ES-I3 (cell line): ENCODE measurements at regions not wholly inside any gene's neighbourhood (a gene's known extent, or its start where the extent isn't known, plus 50 kb on each side); places are given as distances from the start of the nearest gene placed in this dataset.

Experiments used
- H3K36me3 ChIP-seq: 2 replicates; pipeline ENCODE4 v1.6.1; 2013; ENCODE audit warnings: mild to moderate bottlenecking, low read length, control low read depth, moderate library complexity; ENCODE audit not compliant: insufficient read depth
- H3K4me1 ChIP-seq: 2 replicates; pipeline ENCODE4 v1.6.1; 2013; ENCODE audit warnings: mild to moderate bottlenecking, control low read depth, low read length; ENCODE audit not compliant: insufficient read depth
- H3K9ac ChIP-seq: 2 replicates; pipeline ENCODE4 v1.6.1; 2013; ENCODE audit warnings: low read depth, mild to moderate bottlenecking, low read length, moderate library complexity
- H3K9me3 ChIP-seq: 2 replicates; pipeline ENCODE4 v1.6.1; 2013; ENCODE audit warnings: mild to moderate bottlenecking, low read length, moderate library complexity; ENCODE audit not compliant: control insufficient read depth, insufficient read depth

DNA sequence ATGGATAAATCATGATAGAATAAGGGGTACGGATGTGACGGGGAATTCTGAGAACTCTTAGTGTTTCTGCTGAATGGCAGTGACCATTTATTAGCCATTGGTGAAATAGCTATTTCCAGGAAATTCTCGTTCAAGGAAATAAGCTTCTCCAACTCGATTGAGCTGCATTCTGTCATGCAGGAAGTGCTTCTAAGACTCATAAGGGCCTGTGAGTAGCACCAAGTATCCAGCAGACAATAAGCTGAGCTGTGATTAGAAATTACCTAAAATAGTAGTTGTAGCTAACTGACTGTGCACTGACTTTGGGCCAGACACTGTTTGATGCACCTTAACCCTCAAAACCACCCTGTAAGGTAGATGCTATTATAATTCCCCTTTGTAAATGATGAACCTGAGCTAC lies 107.8 kb upstream of the IRX5 start:
- Histone ChIP-seq H3K36me3 (no peaks in the 10 kb centered on the region), H3K9me3 (no peaks in the 10 kb centered on the region), H3K4me1 (peaks cover 3% of the 10 kb centered on the region; the same call in 1 of the 2 replicates), H3K9ac (no peak overlapping the region)

- peaks cover 7% of the 10 kb centered on the region; the same call in 1 of the 2 replicates for H3K4me1 ChIP-seq
- no peak overlapping the region for H3K9ac ChIP-seq
- H3K9me3 ChIP-seq = no peaks in the 10 kb centered on the region
- no peaks in the 10 kb centered on the region for H3K36me3 ChIP-seq
Observed at GRCh38 chr16:54822492-54822891, 108.2 kb upstream of the IRX5 start.

- H3K4me1 ChIP-seq = peaks cover 8% of the 10 kb centered on the region; the same call in 1 of the 2 replicates
- H3K9ac ChIP-seq = no peak overlapping the region
- H3K36me3 ChIP-seq = no peaks in the 10 kb centered on the region
- H3K9me3 ChIP-seq = no peaks in the 10 kb centered on the region
Observed at GRCh38 chr16:54821731-54822130, 108.9 kb upstream of the IRX5 start.

GRCh38 chr16:54817940-54818574 lies 112.6 kb upstream of the IRX5 start:
- Histone ChIP-seq H3K36me3 (no peaks in the 10 kb centered on the region), H3K9me3 (no peaks in the 10 kb centered on the region), H3K4me1 (peaks cover 8% of the 10 kb centered on the region; the same call in 1 of the 2 replicates), H3K9ac (no peak overlapping the region)

DNA sequence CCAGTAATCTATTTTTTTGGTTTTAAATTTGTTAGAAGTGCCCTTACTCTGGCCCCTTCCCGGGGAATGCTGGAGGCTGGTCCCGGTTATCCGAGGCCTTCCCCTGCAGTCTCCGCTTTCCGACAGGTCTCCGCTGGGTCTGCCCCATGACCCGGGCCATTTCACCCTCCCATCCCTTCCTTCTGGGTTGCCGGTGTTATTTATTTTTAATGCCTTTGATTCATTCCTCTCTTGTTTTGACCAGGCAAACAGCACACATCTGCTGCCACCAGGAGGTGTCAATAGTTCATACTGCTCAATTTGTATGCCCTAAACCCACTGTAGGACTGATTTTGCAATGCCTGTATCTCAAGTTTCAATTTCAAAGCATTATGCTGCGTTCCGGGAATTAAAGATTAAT lies 113.2 kb upstream of the IRX5 start:
- H3K9me3 ChIP-seq = no peaks in the 10 kb centered on the region
- no peak overlapping the region for H3K9ac ChIP-seq
- no peaks in the 10 kb centered on the region for H3K36me3 ChIP-seq
- peaks cover 8% of the 10 kb centered on the region; the same call in 1 of the 2 replicates for H3K4me1 ChIP-seq

- H3K36me3 ChIP-seq = no peaks in the 10 kb centered on the region
- no peak overlapping the region for H3K9ac ChIP-seq
- H3K4me1 ChIP-seq = peaks cover 8% of the 10 kb centered on the region; the same call in 1 of the 2 replicates
- no peaks in the 10 kb centered on the region for H3K9me3 ChIP-seq
Observed at GRCh38 chr16:54816471-54816870, 114.2 kb upstream of the IRX5 start.

GRCh38 chr16:54815177-54815576 lies 115.5 kb upstream of the IRX5 start:
- Histone ChIP-seq H3K4me1 (peaks cover 8% of the 10 kb centered on the region; the same call in 1 of the 2 replicates), H3K36me3 (no peaks in the 10 kb centered on the region), H3K9me3 (no peaks in the 10 kb centered on the region), H3K9ac (no peak overlapping the region)

DNA sequence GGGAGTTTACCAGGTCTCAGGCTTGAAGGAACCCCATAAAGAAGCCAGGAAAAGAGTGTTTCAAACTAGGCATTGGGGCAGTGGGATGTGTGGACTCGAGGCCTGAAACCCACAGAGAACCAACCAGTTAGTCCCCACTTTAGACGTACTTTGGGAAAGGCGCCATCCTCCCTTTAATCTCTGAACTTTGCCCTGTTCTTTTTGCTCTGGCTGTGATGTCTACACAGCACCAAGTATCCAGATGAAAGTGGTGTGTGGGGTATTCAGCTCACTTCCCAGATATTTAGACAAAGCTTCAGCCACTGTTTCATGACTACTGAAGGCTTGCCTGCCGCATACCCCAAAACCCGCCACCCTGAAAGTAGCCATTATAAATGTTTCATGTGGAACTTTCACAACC lies 116.9 kb upstream of the IRX5 start:
- no peak overlapping the region for H3K9ac ChIP-seq
- H3K9me3 ChIP-seq = no peaks in the 10 kb centered on the region
- peaks cover 8% of the 10 kb centered on the region; the same call in 1 of the 2 replicates for H3K4me1 ChIP-seq
- no peaks in the 10 kb centered on the region for H3K36me3 ChIP-seq

DNA sequence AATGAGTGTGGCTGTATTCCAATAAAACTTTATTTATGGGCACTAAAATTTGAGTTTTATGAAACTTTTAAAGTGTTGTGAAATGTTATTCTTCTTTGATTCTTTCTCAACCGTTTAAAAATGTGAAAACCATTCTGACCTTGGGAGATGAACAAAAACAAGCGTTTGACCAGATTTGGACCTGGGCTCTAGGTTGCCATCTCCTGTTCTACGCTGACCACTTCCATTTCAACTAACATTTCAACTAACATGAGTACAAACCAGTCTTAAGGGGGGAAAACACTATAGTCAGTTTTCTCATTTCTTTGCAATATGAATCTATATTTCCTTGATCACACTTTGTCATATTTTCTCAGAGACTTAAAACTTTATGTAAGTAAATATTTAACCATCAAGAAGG lies 118.4 kb upstream of the IRX5 start:
- no peaks in the 10 kb centered on the region for H3K9me3 ChIP-seq

DNA sequence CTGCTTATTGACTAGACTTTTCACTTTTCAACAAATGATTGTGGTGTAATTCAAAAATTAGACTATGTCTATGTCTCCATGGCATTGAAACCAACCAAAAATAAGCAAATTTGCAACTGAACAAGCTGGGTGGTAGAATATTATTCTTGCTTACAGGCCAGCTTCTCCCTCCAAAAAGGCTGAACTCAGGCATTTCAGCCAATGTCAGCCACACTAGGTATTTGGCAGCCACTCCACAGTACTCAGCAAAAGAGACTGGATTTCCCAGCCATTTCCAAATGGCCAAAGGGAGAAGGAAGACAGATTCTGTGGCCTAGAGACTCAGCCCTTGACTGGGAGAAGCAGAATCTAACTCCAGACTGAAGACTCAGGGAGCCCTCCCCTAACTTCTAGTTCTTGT lies 121.8 kb upstream of the IRX5 start:
- H3K36me3 ChIP-seq = no peaks in the 10 kb centered on the region
- no peaks in the 10 kb centered on the region for H3K9me3 ChIP-seq
- no peaks in the 10 kb centered on the region for H3K4me1 ChIP-seq
- no peak overlapping the region for H3K9ac ChIP-seq

More for the DNA sequence above, 118.4 kb upstream of the IRX5 start:
- no peaks in the 10 kb centered on the region for H3K36me3 ChIP-seq
- H3K4me1 ChIP-seq = no peaks in the 10 kb centered on the region
- no peak overlapping the region for H3K9ac ChIP-seq

GRCh38 chr16:54806881-54807360 lies 123.7 kb upstream of the IRX5 start:
- H3K9me3 ChIP-seq = no peaks in the 10 kb centered on the region
- H3K36me3 ChIP-seq = no peaks in the 10 kb centered on the region
- H3K4me1 ChIP-seq = no peaks in the 10 kb centered on the region
- no peak overlapping the region for H3K9ac ChIP-seq

DNA sequence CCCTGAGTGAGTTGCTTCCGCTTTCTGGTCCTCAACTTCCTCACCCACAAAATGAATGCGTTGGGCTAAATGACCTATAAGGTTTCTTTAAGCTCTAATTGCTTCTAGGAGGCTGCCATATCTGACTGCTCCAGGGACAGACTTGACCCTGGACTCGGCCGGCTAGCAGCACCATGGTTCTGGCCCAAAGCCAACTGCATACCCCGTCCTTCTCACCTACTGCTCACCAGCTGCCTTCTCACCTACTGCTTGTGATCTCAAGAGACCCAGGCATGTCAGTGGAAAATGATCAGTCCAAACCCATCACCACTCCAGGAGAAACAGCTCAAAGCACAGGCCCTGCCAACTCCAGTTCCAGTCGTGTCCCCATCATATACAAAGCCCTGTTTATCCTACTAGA lies 124.3 kb upstream of the IRX5 start:
- no peak overlapping the region for H3K9ac ChIP-seq
- H3K4me1 ChIP-seq = no peaks in the 10 kb centered on the region
- no peaks in the 10 kb centered on the region for H3K36me3 ChIP-seq
- no peaks in the 10 kb centered on the region for H3K9me3 ChIP-seq

GRCh38 chr16:54805648-54806047 lies 125.0 kb upstream of the IRX5 start:
- Histone ChIP-seq H3K9ac (no peak overlapping the region), H3K4me1 (no peaks in the 10 kb centered on the region), H3K36me3 (no peaks in the 10 kb centered on the region), H3K9me3 (no peaks in the 10 kb centered on the region)

DNA sequence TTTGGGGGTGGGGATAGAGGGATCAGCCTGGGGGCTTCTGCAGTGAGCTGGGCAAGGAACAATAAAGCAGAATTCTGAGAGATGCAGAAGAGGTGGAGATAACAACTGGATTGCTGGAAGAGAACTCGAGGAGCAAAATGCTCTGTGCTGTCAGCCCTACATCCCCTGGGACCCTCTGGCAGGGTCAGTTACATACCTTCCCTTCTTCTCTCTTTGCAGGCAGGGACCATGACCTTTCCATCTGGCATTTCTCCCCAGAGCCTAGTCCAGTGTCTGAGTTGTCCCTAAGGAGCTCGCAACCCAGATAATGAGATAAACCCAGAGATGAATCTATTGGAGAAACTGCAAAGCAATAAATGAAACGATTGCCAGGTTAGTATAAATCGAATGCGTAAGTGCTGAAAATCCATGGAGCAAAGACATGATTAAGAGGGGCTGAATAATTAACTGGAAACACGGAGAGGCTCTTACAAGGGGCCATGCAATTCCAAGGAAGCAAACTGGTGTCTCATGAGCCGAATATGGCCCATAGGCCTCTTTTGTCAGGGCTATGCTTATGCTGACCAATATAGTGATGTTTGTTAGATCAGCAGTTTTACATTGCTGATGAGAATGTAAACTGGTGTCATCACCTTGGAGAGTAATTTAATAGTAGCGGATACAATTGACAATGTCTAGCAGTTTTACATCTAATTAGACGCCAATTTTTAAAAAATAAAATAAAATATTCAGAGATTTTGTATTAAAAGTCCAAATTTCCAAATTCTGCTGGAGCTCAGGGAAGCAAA lies 129.4 kb upstream of the IRX5 start:
- Histone ChIP-seq H3K9ac (no peak overlapping the region), H3K9me3 (no peaks in the 10 kb centered on the region; the same call in 1 of the 2 replicates), H3K4me1 (no peaks in the 10 kb centered on the region), H3K36me3 (no peaks in the 10 kb centered on the region)

GRCh38 chr16:54798267-54798666 lies 132.4 kb upstream of the IRX5 start:
- Histone ChIP-seq H3K9me3 (no peaks in the 10 kb centered on the region; the same call in 1 of the 2 replicates), H3K9ac (no peak overlapping the region), H3K36me3 (no peaks in the 10 kb centered on the region), H3K4me1 (no peaks in the 10 kb centered on the region)
